Adipocyte (in vitro differentiated cells): ENCODE measurements at regions not wholly inside any gene's neighbourhood (a gene's known extent, or its start where the extent isn't known, plus 50 kb on each side); places are given as distances from the start of the nearest gene placed in this dataset.
"Not testable (repeated sequence)": the region's sequence is repeated elsewhere in the genome, so short reads cannot be mapped to it uniquely, and the experiment has no call there.

Experiments
- DNase-seq: peaks from one replicate; pipeline ENCODE4 v3.0.0-alpha.2; 2015; ENCODE audit warnings: low read depth
- H3K27me3 ChIP-seq: replicated peaks from 2 replicates; pipeline ENCODE4 v1.7.0; 2013; ENCODE audit warnings: mild to moderate bottlenecking, low read length, moderate library complexity; ENCODE audit not compliant: control insufficient read depth, insufficient read depth
- H3K36me3 ChIP-seq: 2 replicates; pipeline ENCODE4 v1.7.0; 2013; ENCODE audit warnings: low read length, mild to moderate bottlenecking, moderate library complexity; ENCODE audit not compliant: control insufficient read depth, insufficient read depth, severe bottlenecking
- H3K4me1 ChIP-seq: 2 replicates; pipeline ENCODE4 v1.7.0; 2013; ENCODE audit warnings: mild to moderate bottlenecking, low read length, moderate library complexity; ENCODE audit not compliant: control insufficient read depth, insufficient read depth
- H3K4me3 ChIP-seq: 2 replicates; pipeline ENCODE4 v1.7.0; 2013; ENCODE audit warnings: mild to moderate bottlenecking, low read length, moderate library complexity
- H3K9ac ChIP-seq: 2 replicates; pipeline ENCODE4 v1.7.0; 2013; ENCODE audit warnings: mild to moderate bottlenecking, low read length, moderate library complexity
- H3K9me3 ChIP-seq: 2 replicates; pipeline ENCODE4 v1.7.0; 2013; ENCODE audit warnings: mild to moderate bottlenecking, low read length, moderate library complexity; ENCODE audit not compliant: control insufficient read depth

DNA sequence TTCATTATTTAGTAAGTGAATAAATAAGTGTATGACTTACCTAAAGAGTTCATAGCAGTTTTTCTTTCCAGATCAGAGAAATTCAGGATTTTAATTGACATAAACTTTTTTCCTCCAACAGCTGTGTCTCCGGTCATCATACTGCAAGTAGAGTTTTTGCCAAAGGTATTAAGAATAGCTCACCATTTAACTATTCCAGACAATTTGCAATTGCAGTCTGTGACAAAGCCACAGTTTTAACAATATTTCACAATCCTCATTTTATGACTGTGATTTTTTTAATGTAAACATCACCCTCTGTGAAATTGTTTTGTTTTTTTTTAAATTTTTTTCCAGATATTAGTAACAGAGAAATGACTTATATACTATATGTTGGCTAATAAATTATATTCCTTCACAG lies 199.1 kb downstream of the TRIB2 start:
- no peaks in the 10 kb centered on the region for H3K36me3 ChIP-seq
- peaks cover 41% of the 10 kb centered on the region for H3K4me1 ChIP-seq
- H3K4me3 ChIP-seq = peak overlapping the region; percentile 75
- H3K9me3 ChIP-seq = peaks cover under 1% of the 10 kb centered on the region
- peak overlapping the region; percentile 72 for H3K9ac ChIP-seq
- H3K27me3 ChIP-seq = no peaks in the 10 kb centered on the region
- peak; percentile 51 for DNase-seq

DNA sequence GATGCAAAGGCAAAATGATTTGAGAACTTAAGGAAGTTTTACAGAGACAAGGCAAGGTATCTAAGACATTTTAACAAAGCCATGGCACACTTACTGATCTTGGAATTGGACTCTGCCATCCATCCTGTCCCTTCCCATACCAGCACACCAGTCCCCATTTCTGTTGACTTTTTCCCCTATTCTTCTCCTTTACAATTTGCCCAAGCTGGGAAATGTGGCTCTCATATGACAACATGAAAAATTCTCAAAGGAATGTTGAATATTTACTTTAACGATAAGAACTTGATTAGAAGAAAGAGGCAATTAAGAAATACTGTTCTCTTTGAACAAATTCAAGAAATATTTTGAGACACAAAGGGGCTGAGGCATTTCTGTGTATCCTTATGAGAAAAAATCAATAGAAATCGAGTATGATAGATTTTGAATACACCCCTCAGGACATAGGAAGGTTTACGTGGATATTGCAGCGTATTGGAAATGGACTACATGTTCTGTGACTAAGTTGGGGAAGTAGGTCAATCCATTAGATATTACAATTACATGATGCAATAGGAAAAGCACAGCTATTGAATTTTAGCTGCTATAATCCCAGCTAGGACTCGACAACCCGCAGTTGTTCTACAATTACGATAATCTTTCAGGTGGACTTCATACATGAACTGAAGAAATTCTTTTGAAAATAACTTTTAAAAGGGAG lies 201.6 kb downstream of the TRIB2 start:
- no peaks in the 10 kb centered on the region for H3K36me3 ChIP-seq
- peak; percentile 8 for DNase-seq
- peak overlapping the region; percentile 79 for H3K9ac ChIP-seq
- no peaks in the 10 kb centered on the region for H3K9me3 ChIP-seq
- peaks cover 47% of the 10 kb centered on the region for H3K4me1 ChIP-seq
- no peaks in the 10 kb centered on the region for H3K27me3 ChIP-seq
- peak overlapping the region; percentile 44 for H3K4me3 ChIP-seq

DNA sequence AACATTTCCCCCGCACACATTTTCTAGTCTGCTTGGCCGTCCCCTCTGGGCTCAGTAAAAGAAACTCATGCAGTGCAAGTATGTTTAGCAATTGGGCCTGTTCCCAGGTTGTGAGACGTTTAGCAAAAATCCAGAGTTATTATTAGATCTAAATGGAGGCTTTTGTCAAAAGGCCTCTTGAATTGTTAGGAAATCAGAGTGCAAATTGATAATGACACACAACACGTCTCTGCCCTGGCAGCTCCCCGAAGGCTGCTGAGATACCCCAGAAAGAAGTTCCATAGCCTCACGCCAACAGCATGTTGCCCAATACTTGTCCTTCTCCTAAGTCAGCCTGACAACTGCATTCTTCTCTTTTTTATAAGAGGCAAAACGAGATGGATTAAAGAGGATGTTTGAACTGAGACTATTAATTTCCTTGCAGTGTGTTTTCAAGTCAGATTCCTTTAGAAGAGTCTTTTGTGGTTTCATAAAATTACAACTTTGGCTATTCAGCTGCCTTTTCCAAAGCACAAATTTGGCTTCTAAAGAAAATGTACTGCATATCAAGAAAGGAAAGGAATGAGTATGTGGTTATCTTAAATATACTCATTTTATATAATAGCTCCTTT lies 202.2 kb downstream of the TRIB2 start:
- Histone ChIP-seq H3K9ac (peak overlapping the region; percentile 79), H3K4me1 (peaks cover 48% of the 10 kb centered on the region), H3K9me3 (no peaks in the 10 kb centered on the region), H3K27me3 (no peaks in the 10 kb centered on the region), H3K36me3 (no peaks in the 10 kb centered on the region), H3K4me3 (peak overlapping the region; percentile 44)
- DNase-seq = peak; percentile 86

GRCh38 chr2:12921321-12921720 lies 204.6 kb downstream of the TRIB2 start:
- H3K9ac ChIP-seq = peak overlapping the region; percentile 13
- H3K4me3 ChIP-seq = no peak overlapping the region
- no peaks in the 10 kb centered on the region for H3K27me3 ChIP-seq
- peaks cover 41% of the 10 kb centered on the region for H3K4me1 ChIP-seq
- no peak for DNase-seq
- H3K9me3 ChIP-seq = no peaks in the 10 kb centered on the region
- no peaks in the 10 kb centered on the region for H3K36me3 ChIP-seq

DNA sequence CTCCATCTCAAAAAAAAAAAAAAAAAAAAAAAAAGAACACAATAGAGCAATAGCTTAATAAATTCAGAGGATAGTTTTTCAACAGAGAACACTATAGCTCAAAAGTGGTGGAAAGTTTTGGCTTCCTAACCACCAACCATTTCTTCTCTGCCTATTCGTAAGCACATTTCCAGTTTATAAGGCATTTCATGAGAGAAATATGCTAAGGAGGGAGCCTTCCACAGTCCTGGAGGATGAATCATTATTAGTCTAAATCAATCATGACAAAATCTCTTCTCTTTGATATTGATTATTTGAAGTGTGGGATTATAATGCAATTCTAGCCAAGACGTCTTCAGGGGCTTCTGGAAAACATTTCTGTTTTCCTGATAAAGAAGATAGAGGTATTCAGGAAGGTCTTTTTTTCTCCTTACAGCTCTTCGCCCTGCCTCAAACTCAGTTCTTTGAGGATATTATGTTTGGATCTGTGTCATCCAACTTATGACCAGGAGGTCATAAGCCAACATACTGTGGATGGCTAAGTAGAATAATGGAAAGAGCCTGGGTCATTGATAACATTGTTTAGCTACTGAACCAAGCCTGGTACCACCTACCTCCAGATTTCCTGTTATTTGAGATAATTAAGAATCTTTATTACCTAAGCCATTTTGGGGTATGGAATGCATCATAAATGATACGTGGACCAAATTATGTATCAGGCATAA lies 207.3 kb downstream of the TRIB2 start:
- DNase-seq = no peak
- Histone ChIP-seq H3K4me1 (peaks cover 34% of the 10 kb centered on the region), H3K9me3 (no peaks in the 10 kb centered on the region), H3K4me3 (no peak overlapping the region), H3K36me3 (no peaks in the 10 kb centered on the region), H3K27me3 (no peaks in the 10 kb centered on the region), H3K9ac (no peak overlapping the region)

- not testable (repeated sequence) for H3K27me3 ChIP-seq, H3K9ac ChIP-seq, H3K4me3 ChIP-seq, H3K9me3 ChIP-seq, H3K36me3 ChIP-seq, DNase-seq
- peaks cover 19% of the 10 kb centered on the region for H3K4me1 ChIP-seq
Observed at GRCh38 chr2:12926641-12927040, 209.9 kb downstream of the TRIB2 start.

DNA sequence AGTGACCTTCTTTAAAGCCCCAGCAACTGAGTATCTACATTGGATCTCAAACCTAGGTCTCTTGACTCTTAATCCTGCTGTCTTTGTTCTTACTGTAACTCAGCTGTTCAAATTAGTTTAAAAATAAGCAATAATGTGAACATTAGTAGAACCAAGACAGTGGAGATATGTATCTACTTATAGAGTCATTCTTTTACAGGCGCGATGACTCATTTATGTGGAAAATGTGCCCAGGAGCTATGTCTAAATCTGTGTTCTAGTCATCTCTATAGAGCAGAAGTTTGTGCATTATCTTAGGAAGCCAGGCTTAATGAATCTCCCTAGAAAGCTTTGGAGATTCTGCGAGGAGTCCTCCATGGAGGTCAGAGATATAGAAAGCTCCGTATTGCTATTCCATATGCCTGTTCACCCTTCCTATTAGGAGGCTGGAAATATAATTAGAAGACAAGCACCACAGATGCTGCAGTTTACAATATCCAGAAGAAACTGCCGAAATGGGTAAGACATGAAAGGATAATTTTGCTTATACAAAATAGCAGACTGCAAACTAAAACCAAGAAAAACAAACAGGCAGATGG lies 211.6 kb downstream of the TRIB2 start:
- DNase-seq = peak; percentile 85
- H3K9me3 ChIP-seq = no peaks in the 10 kb centered on the region
- H3K9ac ChIP-seq = no peak overlapping the region
- H3K36me3 ChIP-seq = no peaks in the 10 kb centered on the region
- H3K4me3 ChIP-seq = no peak overlapping the region
- no peaks in the 10 kb centered on the region for H3K27me3 ChIP-seq
- peaks cover 17% of the 10 kb centered on the region for H3K4me1 ChIP-seq

GRCh38 chr2:12928775-12929401 lies 212.2 kb downstream of the TRIB2 start:
- H3K9ac ChIP-seq = no peak overlapping the region
- H3K4me3 ChIP-seq = no peak overlapping the region
- no peaks in the 10 kb centered on the region for H3K27me3 ChIP-seq
- peaks cover 16% of the 10 kb centered on the region for H3K4me1 ChIP-seq
- no peaks in the 10 kb centered on the region for H3K36me3 ChIP-seq
- no peaks in the 10 kb centered on the region for H3K9me3 ChIP-seq
- no peak for DNase-seq

GRCh38 chr2:12929758-12930157 lies 213.0 kb downstream of the TRIB2 start:
- Histone ChIP-seq H3K27me3 (no peaks in the 10 kb centered on the region), H3K9ac (no peak overlapping the region), H3K4me1 (peaks cover 11% of the 10 kb centered on the region), H3K4me3 (no peak overlapping the region), H3K9me3 (no peaks in the 10 kb centered on the region), H3K36me3 (no peaks in the 10 kb centered on the region)
- DNase-seq = no peak

GRCh38 chr2:12930391-12930790 lies 213.7 kb downstream of the TRIB2 start:
- DNase-seq = no peak
- H3K9me3 ChIP-seq = no peaks in the 10 kb centered on the region
- no peak overlapping the region for H3K4me3 ChIP-seq
- H3K36me3 ChIP-seq = no peaks in the 10 kb centered on the region
- peaks cover 11% of the 10 kb centered on the region for H3K4me1 ChIP-seq
- H3K9ac ChIP-seq = no peak overlapping the region
- H3K27me3 ChIP-seq = no peaks in the 10 kb centered on the region
